Liver (tissue), 8 donors: ENCODE measurements at regions not wholly inside any gene's neighbourhood (a gene's known extent, or its start where the extent isn't known, plus 50 kb on each side); places are given as distances from the start of the nearest gene placed in this dataset.

Experiments used
- DNase-seq: peaks from one replicate; pipeline ENCODE4 v3.0.0-alpha.2; 2017; ENCODE audit warnings: low spot score
- H3K27ac ChIP-seq, 2 donors: one replicate each; pipeline ENCODE4 v1.7.0; 2013; ENCODE audit warnings: inconsistent platforms in 2 of 2, low read length in 2 of 2, control low read depth in 1 of 2, low read depth in 1 of 2, mild to moderate bottlenecking in 1 of 2
- H3K27me3 ChIP-seq, 4 donors: one replicate each; pipeline versions ENCODE4 v1.6.1 to v1.7.0; 2013; ENCODE audit warnings: low read length in 3 of 4, inconsistent platforms in 1 of 4, mild to moderate bottlenecking in 1 of 4, moderate library complexity in 1 of 4; ENCODE audit not compliant: control insufficient read depth in 4 of 4, insufficient read depth in 4 of 4
- H3K36me3 ChIP-seq, 4 donors: one replicate each; pipeline versions ENCODE4 v1.6.1 to v1.7.0; 2013; ENCODE audit warnings: low read length in 3 of 4, mild to moderate bottlenecking in 3 of 4, low read depth in 1 of 4, moderate library complexity in 1 of 4; ENCODE audit not compliant: control insufficient read depth in 4 of 4, insufficient read depth in 3 of 4
- H3K4me1 ChIP-seq, 4 donors: one replicate each; pipeline versions ENCODE4 v1.6.1 to v1.7.0; 2013; ENCODE audit warnings: low read length in 3 of 4, mild to moderate bottlenecking in 3 of 4, moderate library complexity in 1 of 4; ENCODE audit not compliant: control insufficient read depth in 4 of 4, insufficient read depth in 4 of 4
- H3K4me3 ChIP-seq, 3 donors: one replicate each; pipeline versions ENCODE4 v1.6.1 to v1.7.0; 2013; ENCODE audit warnings: low read length in 3 of 3, control low read depth in 1 of 3, low read depth in 1 of 3, mild to moderate bottlenecking in 1 of 3
- H3K9ac ChIP-seq, 2 donors: one replicate each; pipeline ENCODE4 v1.7.0; 2013; ENCODE audit warnings: low read length in 2 of 2, mild to moderate bottlenecking in 2 of 2, moderate library complexity in 2 of 2, control low read depth in 1 of 2, low read depth in 1 of 2
- H3K9me3 ChIP-seq, 4 donors: one replicate each; pipeline versions ENCODE4 v1.6.1 to v1.7.0; 2013; ENCODE audit warnings: low read length in 3 of 4; ENCODE audit not compliant: control insufficient read depth in 4 of 4
- ATF3 ChIP-seq: IDR thresholded peaks from 2 replicates; pipeline ENCODE4 v1.6.1; 2016; ENCODE audit warnings: antibody characterized with exemption
- CTCF ChIP-seq: fragments of 150-350 bp; IDR thresholded peaks from 2 replicates; pipeline ENCODE4 v1.5.1; 2017; ENCODE audit warnings: improper control_type of control experiment, low read depth, low read length; ENCODE audit not compliant: missing input control
- EGR1 ChIP-seq, 2 donors: IDR thresholded peaks; 2 replicates each; pipeline ENCODE4 v1.6.1; 2016 to 2018; ENCODE audit warnings: antibody characterized with exemption in 2 of 2, low read depth in 2 of 2
- FOXA1 ChIP-seq: IDR thresholded peaks from 2 replicates; pipeline ENCODE4 v1.6.1; 2016; ENCODE audit warnings: antibody characterized with exemption
- FOXA2 ChIP-seq: IDR thresholded peaks from 2 replicates; pipeline ENCODE4 v1.6.1; 2016; ENCODE audit warnings: antibody characterized with exemption
- GABPA ChIP-seq, 2 donors: IDR thresholded peaks in 1 of 2; conservative IDR thresholded peaks in 1 of 2; 2 replicates each; pipeline ENCODE4 v1.6.1; 2016; ENCODE audit warnings: antibody characterized with exemption in 2 of 2, mild to moderate bottlenecking in 1 of 2, moderate library complexity in 1 of 2
- HNF4A ChIP-seq, 2 donors: conservative IDR thresholded peaks; 2 replicates each; pipeline ENCODE4 v1.6.1; 2016; ENCODE audit warnings: antibody characterized with exemption in 2 of 2, mild to moderate bottlenecking in 2 of 2
- HNF4G ChIP-seq: IDR thresholded peaks from 2 replicates; pipeline ENCODE4 v1.6.1; 2016; ENCODE audit warnings: antibody characterized with exemption
- JUND ChIP-seq, 2 donors: IDR thresholded peaks; 2 replicates each; pipeline ENCODE4 v1.6.1; 2016; ENCODE audit warnings: antibody characterized with exemption in 2 of 2
- MAX ChIP-seq: IDR thresholded peaks from 2 replicates; pipeline ENCODE4 v1.6.1; 2016; ENCODE audit warnings: antibody characterized with exemption
- NR2F2 ChIP-seq: IDR thresholded peaks from 2 replicates; pipeline ENCODE4 v1.6.1; 2016; ENCODE audit warnings: antibody characterized with exemption
- RAD21 ChIP-seq, 2 donors: IDR thresholded peaks; 2 replicates each; pipeline ENCODE4 v1.6.1; 2016; ENCODE audit warnings: antibody characterized with exemption in 2 of 2, mild to moderate bottlenecking in 2 of 2
- REST ChIP-seq: IDR thresholded peaks from 2 replicates; pipeline ENCODE4 v1.6.1; 2016; ENCODE audit warnings: antibody characterized with exemption, mild to moderate bottlenecking
- RXRA ChIP-seq, 2 donors: IDR thresholded peaks; 2 replicates each; pipeline ENCODE4 v1.6.1; 2017 to 2018; ENCODE audit warnings: antibody characterized with exemption in 2 of 2, mild to moderate bottlenecking in 1 of 2
- SP1 ChIP-seq: IDR thresholded peaks from 2 replicates; pipeline ENCODE4 v1.6.1; 2018; ENCODE audit warnings: antibody characterized with exemption, mild to moderate bottlenecking
- TAF1 ChIP-seq: conservative IDR thresholded peaks from 2 replicates; pipeline ENCODE4 v1.6.1; 2016; ENCODE audit warnings: antibody characterized with exemption, mild to moderate bottlenecking
- YY1 ChIP-seq: IDR thresholded peaks from 2 replicates; pipeline ENCODE4 v1.6.1; 2016; ENCODE audit warnings: antibody characterized with exemption, mild to moderate bottlenecking
- ZBTB33 ChIP-seq: IDR thresholded peaks from 2 replicates; pipeline ENCODE4 v1.6.1; 2016; ENCODE audit warnings: antibody characterized with exemption
- WGBS: extraction: QIAGEN DNeasy Blood & Tissue Kit; methylation state at CpG from one replicate; pipeline ENCODE4 v1.1.7; 2013; 5-methylcytosine and 5-hydroxymethylcytosine counted together
- donor health status: healthy.
- donor health status: healthy.
- donor health status: healthy.
- donor health status: healthy.
- donor health status: healthy.

GRCh38 chr9:80366626-80367025, 794.9 kb downstream of the TLE4 start:
- WGBS = 0% methylated on average over 2 of the region's 2 CpGs
- Histone ChIP-seq H3K4me1 (no peaks in the 10 kb centered on the region), H3K27me3 (no peaks in the 10 kb centered on the region), H3K36me3 (no peaks in the 10 kb centered on the region), H3K9ac (no peak overlapping the region), H3K27ac (no peak overlapping the region), H3K9me3 (peaks cover 0 to 4% (median 0%) of the 10 kb centered on the region in 4 donors), H3K4me3 (no peak overlapping the region)
- no peak for TF ChIP-seq JUND (IDR thresholded peaks at IDR 0.05)
- DNase-seq = no peak

- Histone ChIP-seq H3K9me3 (no peaks in the 10 kb centered on the region), H3K36me3 (no peaks in the 10 kb centered on the region), H3K4me3 (no peak overlapping the region), H3K27me3 (no peaks in the 10 kb centered on the region), H3K4me1 (no peaks in the 10 kb centered on the region), H3K9ac (no peak overlapping the region), H3K27ac (no peak overlapping the region)
- no peak for DNase-seq
- WGBS = 96% methylated on average over 35 of the region's 35 CpGs
- no peak for TF ChIP-seq HNF4A (conservative IDR thresholded peaks at IDR 0.05)
- no peak for TF ChIP-seq NR2F2
- TF ChIP-seq CTCF = no peak
- TF ChIP-seq YY1 = no peak
- TF ChIP-seq ATF3 = no peak
- TF ChIP-seq FOXA1 = no peak
- TF ChIP-seq JUND (IDR thresholded peaks at IDR 0.05) = no peak
- no peak for TF ChIP-seq TAF1
- TF ChIP-seq REST = no peak
- no peak for TF ChIP-seq EGR1 (IDR thresholded peaks at IDR 0.05; ENCODE audit: low read depth in 2 of 2)
- TF ChIP-seq RAD21 (IDR thresholded peaks at IDR 0.05) = no peak
- no peak for TF ChIP-seq ZBTB33
- TF ChIP-seq RXRA (IDR thresholded peaks at IDR 0.05) = no peak
- TF ChIP-seq HNF4G = no peak
- TF ChIP-seq FOXA2 = no peak
- TF ChIP-seq SP1 = no peak
- TF ChIP-seq GABPA (IDR thresholded peaks at IDR 0.05 in 1 of 2, conservative IDR thresholded peaks at IDR 0.05 in 1 of 2) = no peak
- TF ChIP-seq MAX = no peak
These were observed 788.4 kb downstream of the TLE4 start for GRCh38 chr9:80359941-80360881.
